Neural cell (in vitro differentiated cells): ENCODE measurements at regions not wholly inside any gene's neighbourhood (a gene's known extent, or its start where the extent isn't known, plus 50 kb on each side); places are given as distances from the start of the nearest gene placed in this dataset.

Experiments used
- H2AFZ ChIP-seq: fragments of 200-600, 300-800 bp; sonication (generic), shearing (Covaris generic); 2 replicates; pipeline ENCODE4 v1.6.0; 2014; ENCODE audit warnings: low read depth, mild to moderate bottlenecking, antibody characterized with exemption, low read length, moderate library complexity
- H3F3A ChIP-seq: fragments of 200-600 bp; shearing (Covaris generic); 2 replicates; pipeline ENCODE4 v1.6.1; 2016; ENCODE audit warnings: mild to moderate bottlenecking, moderate library complexity, mixed read lengths, antibody characterized with exemption, low read length; ENCODE audit not compliant: insufficient read depth, poor library complexity, severe bottlenecking
- H3K27ac ChIP-seq: fragments of 200-600, 300-800 bp; sonication (generic), shearing (Covaris generic); 2 replicates; pipeline ENCODE4 v1.5.1; 2014; ENCODE audit warnings: mild to moderate bottlenecking, low read length, moderate library complexity
- H3K27me3 ChIP-seq: fragments of 300-800, 200-600 bp; sonication (generic), shearing (Covaris generic); 2 replicates; pipeline ENCODE4 v1.6.0; 2014; ENCODE audit warnings: mild to moderate bottlenecking, low read depth, low read length, moderate library complexity; ENCODE audit not compliant: insufficient read depth
- H3K36me3 ChIP-seq: fragments of 300-800, 200-600 bp; sonication (generic), shearing (Covaris generic); 2 replicates; pipeline ENCODE4 v1.5.1; 2014; ENCODE audit warnings: mild to moderate bottlenecking, antibody characterized with exemption, low read length, moderate library complexity; ENCODE audit not compliant: insufficient read depth
- H3K4me2 ChIP-seq: fragments of 300-800, 200-600 bp; sonication (generic), shearing (Covaris generic); 2 replicates; pipeline ENCODE4 v1.6.0; 2014; ENCODE audit warnings: mild to moderate bottlenecking, low read length
- H3K4me3 ChIP-seq: fragments of 300-800, 200-600 bp; sonication (generic), shearing (Covaris generic); 2 replicates; pipeline ENCODE4 v1.5.1; 2014; ENCODE audit warnings: mild to moderate bottlenecking, low read length, moderate library complexity
- H3K79me2 ChIP-seq: fragments of 200-600 bp; shearing (Covaris generic); replicated peaks from 2 replicates; pipeline ENCODE4 v1.6.0; 2014; ENCODE audit warnings: mild to moderate bottlenecking, low read length, moderate library complexity; ENCODE audit not compliant: insufficient read depth
- H3K9ac ChIP-seq: fragments of 300-800, 200-600 bp; sonication (generic), shearing (Covaris generic); 2 replicates; pipeline ENCODE4 v1.6.1; 2016; ENCODE audit warnings: mild to moderate bottlenecking, low read length, mixed read lengths
- H3K9me2 ChIP-seq: fragments of 200-600 bp; shearing (Covaris generic); 2 replicates; pipeline ENCODE4 v1.6.1; 2016; ENCODE audit warnings: mild to moderate bottlenecking, low read length, mixed read lengths; ENCODE audit not compliant: insufficient read depth
- H3K9me3 ChIP-seq: fragments of 200-600, 300-800 bp; sonication (generic), shearing (Covaris generic); 2 replicates; pipeline ENCODE4 v1.6.1; 2016; ENCODE audit warnings: mild to moderate bottlenecking, mixed run types, low read length, moderate library complexity, mixed read lengths
- H4K20me1 ChIP-seq: fragments of 200-600 bp; shearing (Covaris generic); 2 replicates; pipeline ENCODE4 v1.6.1; 2016; ENCODE audit warnings: mild to moderate bottlenecking, mixed run types; ENCODE audit not compliant: insufficient read depth
- EP300 ChIP-seq: fragments of 450-650 bp; conservative IDR thresholded peaks from 2 replicates; pipeline ENCODE4 v1.6.1; 2014; ENCODE audit warnings: antibody characterized with exemption, mild to moderate bottlenecking, moderate library complexity; ENCODE audit not compliant: poor library complexity, severe bottlenecking
- EZH2 ChIP-seq: fragments of 200-600, 300-800 bp; shearing (Covaris generic), sonication (generic); IDR thresholded peaks from 2 replicates; pipeline ENCODE4 v1.6.1; 2014; ENCODE audit warnings: antibody characterized with exemption, low read length, borderline replicate concordance, mild to moderate bottlenecking; ENCODE audit not compliant: insufficient read depth, poor library complexity, severe bottlenecking
- MXI1 ChIP-seq: fragments of 450-650 bp; conservative IDR thresholded peaks from 2 replicates; pipeline ENCODE4 v1.6.1; 2014; ENCODE audit warnings: antibody characterized with exemption, mild to moderate bottlenecking; ENCODE audit not compliant: poor library complexity, severe bottlenecking
- POLR2AphosphoS5 ChIP-seq: IDR thresholded peaks from 2 replicates; pipeline ENCODE4 v1.6.1; 2012
- RAD21 ChIP-seq: fragments of 450-650 bp; conservative IDR thresholded peaks from 2 replicates; pipeline ENCODE4 v1.6.1; 2014; ENCODE audit warnings: antibody characterized with exemption, mild to moderate bottlenecking, moderate library complexity
- SMC3 ChIP-seq: fragments of 450-650 bp; conservative IDR thresholded peaks from 2 replicates; pipeline ENCODE4 v1.6.1; 2014; ENCODE audit warnings: antibody characterized with exemption, mild to moderate bottlenecking, moderate library complexity; ENCODE audit not compliant: poor library complexity
- TAF1 ChIP-seq: IDR thresholded peaks from 2 replicates; pipeline ENCODE4 v1.6.1; 2012; ENCODE audit warnings: low read depth
- TF ChIP-seq, protein P1 (sequence below): IDR thresholded peaks from 2 replicates; pipeline ENCODE4 v1.6.1; 2012; ENCODE audit warnings: borderline replicate concordance
- TF ChIP-seq, protein P2 (sequence below): fragments of 450-650 bp; IDR thresholded peaks from 2 replicates; pipeline ENCODE4 v1.5.1; 2014; ENCODE audit warnings: antibody characterized with exemption, mild to moderate bottlenecking, moderate library complexity; ENCODE audit not compliant: poor library complexity, severe bottlenecking

DNA sequence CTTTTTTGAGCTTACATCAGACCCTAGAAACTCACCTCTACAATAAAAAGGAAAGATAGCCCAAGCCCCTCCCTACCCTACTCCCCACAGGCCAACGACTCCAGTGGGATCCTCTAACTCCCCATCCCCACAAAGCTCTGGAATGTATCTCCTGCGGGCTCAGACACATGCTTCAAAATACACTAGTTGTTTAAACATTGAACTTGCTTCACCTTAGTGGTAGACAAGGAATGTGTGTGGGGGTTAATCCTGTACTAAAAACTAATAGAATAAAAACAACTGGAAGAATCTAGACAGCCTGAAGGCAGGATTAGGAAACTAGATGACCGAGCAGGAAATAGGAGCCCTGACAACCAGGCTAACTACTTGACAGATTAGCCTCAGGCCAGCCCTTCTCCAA, 211.5 kb downstream of the SUCLG1 start:
- Histone ChIP-seq H3K79me2 (no peaks in the 10 kb centered on the region), H3K4me2 (no peak overlapping the region), H3K9me2 (no peaks in the 10 kb centered on the region), H3K9me3 (no peaks in the 10 kb centered on the region), H3K36me3 (no peaks in the 10 kb centered on the region), H2AFZ (no peak overlapping the region), H3F3A (no peaks in the 10 kb centered on the region), H4K20me1 (no peaks in the 10 kb centered on the region), H3K4me3 (no peak overlapping the region), H3K27ac (no peak overlapping the region), H3K9ac (no peak overlapping the region), H3K27me3 (no peaks in the 10 kb centered on the region)
- TF ChIP-seq POLR2AphosphoS5 (no peak), EZH2 (no peak), RAD21 (no peak), TAF1 (no peak), MXI1 (no peak), SMC3 (no peak)
- TF ChIP-seq, protein P1, sequence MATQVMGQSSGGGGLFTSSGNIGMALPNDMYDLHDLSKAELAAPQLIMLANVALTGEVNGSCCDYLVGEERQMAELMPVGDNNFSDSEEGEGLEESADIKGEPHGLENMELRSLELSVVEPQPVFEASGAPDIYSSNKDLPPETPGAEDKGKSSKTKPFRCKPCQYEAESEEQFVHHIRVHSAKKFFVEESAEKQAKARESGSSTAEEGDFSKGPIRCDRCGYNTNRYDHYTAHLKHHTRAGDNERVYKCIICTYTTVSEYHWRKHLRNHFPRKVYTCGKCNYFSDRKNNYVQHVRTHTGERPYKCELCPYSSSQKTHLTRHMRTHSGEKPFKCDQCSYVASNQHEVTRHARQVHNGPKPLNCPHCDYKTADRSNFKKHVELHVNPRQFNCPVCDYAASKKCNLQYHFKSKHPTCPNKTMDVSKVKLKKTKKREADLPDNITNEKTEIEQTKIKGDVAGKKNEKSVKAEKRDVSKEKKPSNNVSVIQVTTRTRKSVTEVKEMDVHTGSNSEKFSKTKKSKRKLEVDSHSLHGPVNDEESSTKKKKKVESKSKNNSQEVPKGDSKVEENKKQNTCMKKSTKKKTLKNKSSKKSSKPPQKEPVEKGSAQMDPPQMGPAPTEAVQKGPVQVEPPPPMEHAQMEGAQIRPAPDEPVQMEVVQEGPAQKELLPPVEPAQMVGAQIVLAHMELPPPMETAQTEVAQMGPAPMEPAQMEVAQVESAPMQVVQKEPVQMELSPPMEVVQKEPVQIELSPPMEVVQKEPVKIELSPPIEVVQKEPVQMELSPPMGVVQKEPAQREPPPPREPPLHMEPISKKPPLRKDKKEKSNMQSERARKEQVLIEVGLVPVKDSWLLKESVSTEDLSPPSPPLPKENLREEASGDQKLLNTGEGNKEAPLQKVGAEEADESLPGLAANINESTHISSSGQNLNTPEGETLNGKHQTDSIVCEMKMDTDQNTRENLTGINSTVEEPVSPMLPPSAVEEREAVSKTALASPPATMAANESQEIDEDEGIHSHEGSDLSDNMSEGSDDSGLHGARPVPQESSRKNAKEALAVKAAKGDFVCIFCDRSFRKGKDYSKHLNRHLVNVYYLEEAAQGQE = no peak

DNA sequence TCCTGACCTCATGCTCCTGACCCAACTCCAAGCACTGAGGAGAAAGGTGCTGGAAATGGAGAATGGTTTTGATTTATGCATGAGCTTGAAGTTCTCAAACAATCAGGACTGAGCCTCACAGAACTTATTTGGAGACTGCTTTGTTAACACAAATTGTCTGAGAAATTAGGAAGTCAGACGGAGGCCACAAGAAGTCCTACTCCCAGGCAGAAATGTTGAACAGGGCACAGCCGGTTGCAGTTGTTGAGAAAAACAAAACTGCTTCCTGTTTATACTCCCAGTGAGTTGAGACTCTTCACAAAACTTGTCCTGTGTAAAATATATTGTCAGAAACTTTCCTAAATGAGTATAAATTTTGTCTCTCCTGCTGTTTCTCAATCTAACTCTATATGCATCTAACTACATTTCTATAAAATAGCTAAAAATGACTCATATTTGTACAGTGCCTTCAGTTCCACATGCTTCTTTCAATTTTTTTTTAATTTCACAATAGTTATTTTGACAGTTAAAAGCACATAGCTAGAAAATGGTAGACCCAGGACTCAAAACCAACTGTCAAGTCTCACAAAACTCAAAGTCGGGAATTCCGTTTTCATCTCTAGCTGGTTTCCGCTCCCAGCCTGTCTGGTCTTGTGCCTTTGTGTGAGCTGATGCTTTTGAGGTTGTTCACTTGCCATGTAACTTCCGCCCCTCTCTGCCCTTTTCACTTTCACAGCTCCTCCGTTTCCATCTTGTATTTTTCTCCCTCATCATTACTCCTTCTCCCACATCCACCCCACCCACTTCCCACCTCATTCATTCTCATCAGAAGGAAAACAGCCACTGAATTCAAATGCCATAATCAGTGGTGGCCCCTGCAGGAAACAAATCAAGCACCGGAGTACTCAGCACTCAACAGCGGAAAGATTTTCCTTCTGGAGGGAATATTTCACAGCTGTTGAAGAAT, 215.0 kb downstream of the SUCLG1 start:
- Histone ChIP-seq H3K9me3 (no peaks in the 10 kb centered on the region), H3K79me2 (no peaks in the 10 kb centered on the region), H3K9me2 (no peaks in the 10 kb centered on the region), H3K4me3 (no peak overlapping the region), H3K36me3 (no peaks in the 10 kb centered on the region), H3K9ac (no peak overlapping the region), H3K4me2 (no peak overlapping the region), H3K27me3 (no peaks in the 10 kb centered on the region), H3F3A (no peaks in the 10 kb centered on the region), H2AFZ (no peak overlapping the region), H3K27ac (no peak overlapping the region), H4K20me1 (no peaks in the 10 kb centered on the region)
- no peak for TF ChIP-seq MXI1
- TF ChIP-seq, protein P1 = no peak
- TF ChIP-seq EP300 = no peak
- TF ChIP-seq TAF1 = no peak
- TF ChIP-seq POLR2AphosphoS5 = no peak
- TF ChIP-seq, protein P2, sequence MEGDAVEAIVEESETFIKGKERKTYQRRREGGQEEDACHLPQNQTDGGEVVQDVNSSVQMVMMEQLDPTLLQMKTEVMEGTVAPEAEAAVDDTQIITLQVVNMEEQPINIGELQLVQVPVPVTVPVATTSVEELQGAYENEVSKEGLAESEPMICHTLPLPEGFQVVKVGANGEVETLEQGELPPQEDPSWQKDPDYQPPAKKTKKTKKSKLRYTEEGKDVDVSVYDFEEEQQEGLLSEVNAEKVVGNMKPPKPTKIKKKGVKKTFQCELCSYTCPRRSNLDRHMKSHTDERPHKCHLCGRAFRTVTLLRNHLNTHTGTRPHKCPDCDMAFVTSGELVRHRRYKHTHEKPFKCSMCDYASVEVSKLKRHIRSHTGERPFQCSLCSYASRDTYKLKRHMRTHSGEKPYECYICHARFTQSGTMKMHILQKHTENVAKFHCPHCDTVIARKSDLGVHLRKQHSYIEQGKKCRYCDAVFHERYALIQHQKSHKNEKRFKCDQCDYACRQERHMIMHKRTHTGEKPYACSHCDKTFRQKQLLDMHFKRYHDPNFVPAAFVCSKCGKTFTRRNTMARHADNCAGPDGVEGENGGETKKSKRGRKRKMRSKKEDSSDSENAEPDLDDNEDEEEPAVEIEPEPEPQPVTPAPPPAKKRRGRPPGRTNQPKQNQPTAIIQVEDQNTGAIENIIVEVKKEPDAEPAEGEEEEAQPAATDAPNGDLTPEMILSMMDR = no peak
- TF ChIP-seq EZH2 = no peak
- TF ChIP-seq RAD21 = no peak
- no peak for TF ChIP-seq SMC3
